HS-5 (cell line): ENCODE measurements at regions not wholly inside any gene's neighbourhood (a gene's known extent, or its start where the extent isn't known, plus 50 kb on each side); places are given as distances from the start of the nearest gene placed in this dataset.

Experiments
- DNase-seq: peaks from one replicate; pipeline ENCODE4 v3.0.0-alpha.2; 2012; ENCODE audit warnings: low read depth

DNA sequence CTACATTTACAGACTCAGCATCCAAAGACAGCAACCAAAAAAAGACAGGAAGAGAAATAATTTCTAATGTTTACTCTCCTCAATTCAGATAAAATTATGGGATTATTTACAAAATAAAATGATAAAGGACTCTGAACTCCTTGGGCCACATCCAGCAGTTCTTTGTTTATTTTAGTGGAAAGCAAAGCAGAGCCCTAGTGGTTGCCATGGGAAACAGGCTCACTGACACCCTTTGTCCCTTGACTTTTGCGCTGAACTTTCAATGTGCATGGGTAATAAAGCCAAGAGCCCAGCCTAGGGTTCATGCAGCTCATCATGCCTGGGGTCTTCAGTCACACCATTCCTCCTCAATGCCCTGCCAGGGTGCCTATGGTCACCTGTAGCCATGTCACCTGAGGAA is 442.6 kb upstream of the IGFBP3 start:
- DNase-seq: no peak

DNA sequence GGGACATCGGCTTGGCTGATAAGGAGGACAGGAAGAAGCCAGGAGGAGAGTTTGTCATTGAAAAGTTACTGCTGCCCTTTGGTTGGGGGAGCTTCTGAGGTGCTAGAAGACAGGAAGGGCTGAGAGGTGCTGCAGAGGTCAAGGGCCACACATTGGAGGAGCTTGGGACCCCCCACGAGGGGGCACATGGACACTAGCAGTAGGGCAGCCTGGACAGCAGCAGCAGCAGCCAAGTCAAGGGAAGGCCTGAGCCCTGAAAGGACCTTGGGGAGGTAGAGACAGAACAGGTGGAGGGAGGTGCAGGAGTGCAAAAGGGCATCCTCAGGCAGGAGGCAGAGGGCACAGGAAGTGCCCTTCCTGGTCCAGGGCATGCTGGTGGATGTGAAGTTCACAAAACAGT is 439.7 kb upstream of the IGFBP3 start:
- no peak for DNase-seq

DNA sequence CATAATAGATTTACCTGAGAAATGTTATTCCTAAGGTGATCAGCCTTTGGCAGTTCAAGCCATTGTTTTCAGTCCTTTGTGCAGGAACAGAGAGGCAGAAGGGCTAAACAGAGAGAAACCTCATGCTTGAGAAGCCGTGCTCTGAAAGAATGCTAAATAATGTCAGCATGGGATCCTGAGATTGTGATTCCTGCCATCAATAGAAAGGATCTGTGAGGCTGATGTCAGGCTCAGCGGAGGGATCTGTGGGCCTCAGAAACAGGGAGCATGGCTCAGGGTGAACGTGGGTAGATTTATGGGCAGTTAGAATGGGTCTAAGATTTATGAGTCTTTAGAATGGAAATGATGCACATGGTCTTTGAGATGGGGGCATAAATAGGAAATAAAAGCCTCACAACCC is 439.2 kb upstream of the IGFBP3 start:
- no peak for DNase-seq

DNA sequence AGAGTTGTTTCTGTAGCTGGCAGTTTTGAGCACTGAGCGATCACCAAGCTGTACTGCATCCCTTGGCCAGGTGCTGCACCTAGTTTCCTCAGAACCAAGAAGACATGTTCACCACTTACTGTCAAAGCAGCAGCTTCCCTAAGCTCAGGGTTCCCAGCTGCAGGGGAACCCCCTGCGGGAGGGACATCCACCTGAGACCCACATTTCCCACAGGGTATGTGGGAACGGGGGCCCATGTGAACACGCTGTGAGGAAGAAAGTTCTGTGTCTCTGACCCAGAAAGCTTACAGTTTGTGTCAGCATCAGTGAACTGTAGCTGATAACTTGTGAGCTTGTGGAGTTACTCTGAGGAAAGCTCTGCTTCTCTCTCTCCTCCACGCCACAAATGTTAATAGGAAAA is 436.8 kb upstream of the IGFBP3 start:
- no peak for DNase-seq

DNA sequence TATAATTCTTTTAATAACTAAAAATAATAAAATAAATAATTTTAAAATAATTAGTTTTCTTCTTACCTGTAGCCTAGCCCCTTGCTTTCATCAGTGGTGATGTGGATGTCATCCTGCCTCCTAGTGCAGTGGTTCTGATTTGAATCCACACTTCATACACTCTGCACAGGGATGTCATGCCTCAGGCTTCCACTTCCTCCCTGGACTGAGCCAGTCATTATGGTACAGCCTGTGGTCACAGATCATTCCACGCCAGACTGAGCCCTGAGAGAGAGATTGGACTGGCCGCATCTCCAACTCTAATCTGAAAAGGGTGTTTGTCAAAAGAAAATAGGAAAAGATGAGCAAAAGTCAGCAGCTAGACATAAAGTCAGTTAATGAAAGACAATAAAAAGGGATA is 436.2 kb upstream of the IGFBP3 start:
- no peak for DNase-seq

DNA sequence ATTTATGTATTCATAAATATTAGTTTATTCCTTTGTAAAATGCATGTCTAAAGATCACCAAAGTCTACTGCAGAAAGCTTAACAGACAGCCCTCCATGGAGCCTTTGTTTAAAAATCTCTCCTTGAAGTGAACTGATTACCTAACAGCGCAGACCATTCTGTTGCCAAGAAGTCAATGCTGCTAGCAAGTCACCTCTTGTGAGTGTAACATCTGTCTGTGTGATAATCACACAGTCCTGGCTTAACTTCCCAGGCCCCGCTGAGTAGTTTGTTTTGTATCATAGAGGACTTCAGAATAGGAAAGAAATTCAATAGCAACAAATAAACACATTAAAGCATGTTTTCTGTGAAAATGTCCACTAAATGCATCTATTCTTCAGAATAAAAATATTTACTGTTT is 435.3 kb upstream of the IGFBP3 start:
- DNase-seq: no peak

DNA sequence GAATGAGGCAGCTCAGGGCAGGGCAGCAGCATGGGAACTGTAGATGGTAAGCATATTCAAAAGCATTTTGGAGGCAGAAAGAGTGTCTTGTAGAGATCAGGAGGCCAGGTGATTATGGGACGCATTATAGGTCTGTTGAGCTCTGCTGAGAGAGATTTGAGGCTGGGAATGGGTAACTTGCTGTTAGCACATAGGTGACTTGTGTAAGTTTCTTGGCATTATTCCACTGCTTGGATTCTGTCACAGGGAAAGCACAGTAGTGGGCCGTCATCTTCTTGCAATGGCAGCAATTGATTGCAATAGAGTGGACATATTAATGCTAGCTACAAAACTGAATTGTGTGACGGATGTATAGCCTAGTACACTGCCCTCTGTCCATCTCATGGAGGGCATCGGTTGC is 434.3 kb upstream of the IGFBP3 start:
- DNase-seq: no peak

DNA sequence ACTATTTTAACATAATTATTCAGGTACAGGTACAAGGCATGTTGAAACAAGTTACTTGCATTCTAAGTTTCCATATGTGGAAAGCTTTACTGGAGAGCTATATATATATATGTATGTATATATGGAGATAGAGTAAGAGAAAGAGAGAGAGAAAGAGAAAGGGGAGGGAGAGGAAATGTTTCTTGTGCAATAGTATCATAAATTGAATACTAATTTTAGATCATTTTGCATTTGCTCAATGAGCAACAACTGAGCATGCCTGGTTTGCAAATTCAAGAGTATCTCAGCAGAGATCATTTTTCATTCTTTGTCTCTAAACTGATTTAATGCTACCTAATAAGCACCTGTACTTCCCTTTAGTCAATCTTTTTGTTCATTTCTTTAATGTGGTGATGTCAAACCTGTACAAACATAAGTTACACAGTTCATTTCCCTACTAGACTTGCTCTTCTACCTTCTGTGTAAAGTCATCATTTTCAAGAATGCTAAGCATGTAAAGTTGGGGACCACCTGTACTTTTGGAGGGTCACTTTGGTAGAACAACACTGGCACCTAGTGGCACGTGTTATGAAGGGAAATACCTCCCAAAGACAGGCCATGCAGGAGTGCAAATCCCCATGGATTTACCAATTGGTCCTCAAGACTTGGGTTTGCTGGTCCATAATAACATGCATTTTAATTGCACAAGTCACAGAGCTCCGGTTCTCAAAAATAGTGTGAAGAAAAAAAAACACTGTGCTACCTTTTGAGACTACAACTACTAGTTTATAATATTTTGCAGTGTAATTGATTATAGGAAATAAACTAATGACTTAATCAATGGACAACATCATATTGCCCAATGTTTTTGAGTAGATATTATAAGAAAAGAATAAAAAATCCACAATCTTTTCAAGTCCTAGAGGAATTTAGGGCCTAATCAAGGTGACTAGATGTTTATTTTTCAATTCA is 431.2 kb upstream of the IGFBP3 start:
- DNase-seq: peak; percentile 56

DNA sequence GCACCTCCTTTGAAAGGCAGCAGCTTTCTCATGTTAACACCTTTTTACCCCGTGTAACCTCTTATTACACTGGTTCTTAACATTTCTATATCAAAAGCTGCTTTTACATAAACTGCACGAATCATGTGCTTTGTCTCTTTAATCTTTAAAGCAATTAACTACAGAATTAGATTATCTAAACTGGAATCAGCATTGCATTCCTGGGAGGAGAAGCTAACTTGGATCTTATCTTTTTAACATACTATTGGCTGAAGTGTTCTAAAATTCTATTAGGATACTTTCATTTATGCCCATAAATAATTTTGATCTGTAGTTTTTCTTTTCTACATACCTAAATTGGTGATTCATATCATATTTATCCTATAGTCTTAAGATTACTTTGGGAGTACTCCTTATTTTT is 428.4 kb upstream of the IGFBP3 start:
- DNase-seq: no peak

DNA sequence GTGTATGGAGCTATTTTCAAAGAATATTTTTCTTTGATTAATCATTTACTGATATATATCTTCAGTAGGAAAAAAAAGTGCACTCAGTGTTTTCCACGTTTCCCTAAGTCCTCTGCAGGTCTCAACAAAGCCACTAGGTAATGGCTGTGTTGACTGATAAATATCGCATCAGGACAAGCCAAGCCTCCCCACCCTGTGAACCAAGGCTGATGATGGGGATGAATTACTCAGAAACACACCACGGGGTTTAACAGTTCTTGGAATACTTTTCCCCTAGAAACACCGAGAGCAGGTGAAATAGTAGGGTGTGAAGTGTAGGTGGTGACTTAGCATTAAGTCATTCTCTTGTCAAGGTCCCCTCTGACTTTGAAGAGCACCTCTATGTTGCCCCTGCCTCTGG is 423.5 kb upstream of the IGFBP3 start:
- DNase-seq: no peak

DNA sequence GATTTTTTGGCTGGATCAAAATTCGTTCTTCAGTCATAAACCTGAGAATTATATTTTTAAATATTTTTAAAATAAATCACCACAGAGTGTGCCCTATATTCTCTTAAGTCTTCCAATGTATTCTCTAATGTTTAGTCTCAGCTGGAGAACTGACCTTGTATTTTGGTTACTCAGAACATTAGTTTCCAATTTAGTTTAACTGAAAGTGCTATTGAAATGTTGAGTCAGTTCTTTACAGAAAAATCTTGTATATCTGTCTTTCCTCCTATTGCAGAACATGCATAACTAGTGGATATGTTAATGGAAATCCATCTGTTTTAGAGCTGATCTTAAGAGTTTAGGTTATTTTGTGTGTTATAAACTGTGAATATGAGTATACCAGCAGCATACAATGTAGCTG is 422.7 kb upstream of the IGFBP3 start:
- DNase-seq: no peak

DNA sequence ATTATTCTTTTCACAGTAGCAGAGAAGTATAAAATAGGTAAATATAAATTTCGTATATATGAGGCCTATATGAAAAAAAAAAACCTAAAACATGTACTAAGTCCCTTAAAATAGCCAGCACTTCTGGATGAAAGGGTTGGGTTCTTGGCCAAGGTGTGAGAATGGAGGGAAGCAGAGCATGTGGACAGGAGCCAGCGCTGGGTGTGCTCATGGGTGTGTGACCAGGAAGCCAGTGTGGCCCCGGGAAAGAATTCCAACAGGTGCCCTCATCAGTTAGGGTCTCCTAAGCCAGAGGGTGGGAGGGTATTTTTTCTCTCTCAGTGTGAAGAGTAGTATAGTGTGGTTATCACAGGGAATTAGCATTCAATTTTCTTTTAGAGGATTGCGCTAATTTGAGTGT is 401.9 kb upstream of the IGFBP3 start:
- no peak for DNase-seq

DNA sequence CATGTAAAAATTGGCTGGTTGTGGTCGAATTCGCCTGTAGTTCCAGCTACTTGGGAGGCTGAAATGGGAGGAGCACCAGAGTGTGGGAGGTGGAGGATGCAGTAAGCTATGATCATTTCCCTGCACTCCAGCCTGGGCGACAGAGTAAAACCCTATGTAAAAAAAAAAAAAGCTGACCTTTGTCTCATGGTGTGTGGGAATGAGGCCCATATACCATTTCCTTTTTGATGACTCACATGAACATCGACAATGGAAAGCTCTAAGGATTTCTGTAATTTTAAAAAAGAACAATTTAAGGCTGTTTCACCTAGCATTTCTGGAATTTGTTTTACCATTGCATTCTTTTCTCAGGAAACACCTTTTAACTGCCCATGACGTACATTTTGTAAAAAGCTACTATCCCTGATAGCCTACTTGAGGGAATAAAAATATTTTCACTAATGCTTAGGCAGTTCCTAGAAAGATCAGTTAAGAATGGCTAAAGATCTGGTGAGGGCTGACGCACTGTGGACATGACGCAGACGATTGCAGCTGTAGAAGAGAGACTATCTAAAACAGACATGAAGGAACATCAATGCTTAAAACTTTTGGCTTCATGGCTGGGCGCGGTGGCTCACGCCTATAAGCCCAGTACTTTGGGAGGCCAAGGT is 400.6 kb upstream of the IGFBP3 start:
- DNase-seq: peak; percentile 56

DNA sequence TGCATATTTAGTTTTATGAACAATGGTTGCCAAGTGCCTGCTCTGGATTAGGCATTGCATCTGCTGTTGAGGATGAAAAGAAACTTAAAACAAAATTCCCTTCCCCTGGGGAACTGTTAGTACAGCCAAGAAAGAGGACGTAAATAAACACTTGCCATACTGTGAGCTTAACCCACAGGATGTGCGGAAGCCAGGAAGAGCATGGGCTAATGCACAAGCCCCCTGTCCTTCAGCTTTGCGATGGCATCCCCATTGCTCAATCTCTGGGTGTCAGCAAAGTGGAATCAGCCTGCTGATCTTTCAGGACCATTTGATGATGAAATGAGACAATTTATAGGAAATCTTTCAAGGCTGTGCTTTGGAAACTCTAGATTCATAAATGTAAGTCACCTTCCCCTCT is 399.9 kb upstream of the IGFBP3 start:
- no peak for DNase-seq

DNA sequence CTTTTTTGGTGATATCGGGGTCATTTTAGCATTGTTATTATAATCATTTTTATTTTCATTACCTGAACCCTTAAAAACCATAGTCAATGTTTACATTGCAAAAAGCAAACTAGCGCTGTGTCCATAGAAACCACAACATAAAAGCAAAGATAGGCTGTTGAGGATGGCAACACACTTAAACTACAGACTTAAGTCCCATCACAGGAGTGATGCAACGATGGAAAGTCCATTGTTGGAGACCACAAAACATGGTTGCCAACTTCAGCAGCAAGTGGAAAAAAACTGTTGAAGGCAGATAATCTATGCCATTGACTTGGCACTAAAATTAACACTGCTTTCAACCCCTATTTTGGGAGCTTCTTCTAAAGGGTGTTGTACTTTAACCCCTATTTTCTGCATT is 398.8 kb upstream of the IGFBP3 start:
- no peak for DNase-seq

DNA sequence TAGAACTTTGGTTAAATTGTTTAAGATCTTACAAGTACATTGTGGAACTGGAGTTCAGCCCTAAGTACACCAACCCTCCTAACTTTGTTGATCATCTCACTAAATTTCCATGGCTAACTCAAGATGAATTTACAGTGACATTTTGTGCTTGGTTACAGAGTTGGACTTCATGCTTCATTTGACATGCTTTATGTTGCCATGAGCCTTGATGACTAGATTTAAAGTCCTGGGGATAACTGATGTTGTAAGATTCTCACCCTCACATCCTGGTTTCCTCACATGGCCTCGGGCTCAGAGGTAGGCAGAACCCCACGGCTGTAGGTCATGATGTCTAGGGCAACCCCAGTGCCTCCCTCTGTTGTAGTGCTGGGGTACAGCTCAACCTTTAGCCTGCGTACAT is 397.2 kb upstream of the IGFBP3 start:
- no peak for DNase-seq

DNA sequence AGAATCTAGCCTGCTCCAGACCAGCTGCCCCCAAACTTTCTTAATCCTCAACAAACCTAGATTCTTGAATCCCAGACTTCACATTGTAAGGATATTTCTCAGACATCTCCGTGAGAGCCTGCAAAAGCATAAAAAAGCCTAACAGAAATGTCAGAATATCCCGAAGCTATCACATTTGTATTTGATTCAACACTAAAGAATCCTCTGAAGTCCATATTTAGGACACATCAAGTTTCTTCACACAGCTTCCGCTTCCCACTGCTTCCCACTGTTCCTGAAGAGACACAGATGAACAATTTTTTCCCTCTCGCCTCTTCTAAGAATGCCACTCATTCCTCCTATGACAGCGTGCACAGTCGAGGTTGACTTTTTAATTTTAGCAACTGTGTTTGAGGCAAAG is 396.2 kb upstream of the IGFBP3 start:
- no peak for DNase-seq

DNA sequence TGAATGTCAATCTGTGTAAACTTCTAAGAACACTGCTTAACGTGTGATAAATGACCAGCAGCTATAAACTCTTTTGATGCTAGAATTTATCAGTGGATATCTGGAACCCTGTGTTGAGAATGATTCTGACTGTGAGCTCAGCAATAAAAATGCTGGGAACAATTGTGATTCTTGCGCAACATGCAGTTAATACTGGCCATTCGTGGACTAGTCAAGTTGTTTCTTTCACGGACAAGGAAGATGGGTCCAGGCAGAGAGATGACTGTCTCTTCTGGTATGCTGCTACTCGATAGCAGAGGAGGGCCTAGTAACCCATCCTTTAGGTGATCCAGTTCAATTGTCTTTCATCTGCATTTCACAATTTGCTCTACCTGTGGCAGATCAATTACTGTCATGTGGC is 394.8 kb upstream of the IGFBP3 start:
- no peak for DNase-seq

DNA sequence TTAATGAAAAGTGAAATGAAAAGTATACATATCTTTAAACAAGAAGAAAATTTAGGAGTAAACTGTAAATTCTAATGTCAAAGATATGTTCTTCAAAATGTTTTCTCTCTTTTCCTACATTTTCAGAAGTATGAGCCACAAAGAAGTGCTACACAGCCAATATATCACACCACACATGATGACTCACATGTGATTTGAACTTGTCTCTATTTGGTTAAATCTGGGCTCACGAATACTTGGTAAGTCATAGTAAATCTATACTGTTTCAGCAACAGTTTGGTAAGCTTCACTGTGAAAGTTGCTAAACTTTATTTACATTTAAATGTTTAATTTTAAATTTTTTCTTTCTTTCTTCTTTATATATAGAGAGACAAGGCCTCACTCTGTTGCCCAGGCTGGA is 380.6 kb upstream of the IGFBP3 start:
- no peak for DNase-seq

DNA sequence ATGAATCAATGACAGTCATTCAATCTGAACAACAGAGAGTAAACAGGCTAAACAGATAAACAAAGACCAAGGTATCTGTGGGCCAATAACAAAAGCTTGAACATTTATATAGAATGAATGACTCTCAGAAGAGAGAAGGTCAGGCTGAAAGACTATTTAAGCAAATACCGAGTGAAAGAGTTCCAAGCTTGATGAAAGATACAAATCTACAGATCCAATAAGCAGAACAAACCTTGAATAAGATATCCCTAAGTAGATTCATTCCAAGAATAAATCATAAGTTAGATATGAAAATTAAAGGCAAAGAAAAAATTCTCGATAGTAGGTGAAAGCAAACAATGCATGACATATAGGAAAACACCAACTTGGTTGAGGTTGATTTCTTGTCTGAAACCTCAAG is 376.4 kb upstream of the IGFBP3 start:
- no peak for DNase-seq

DNA sequence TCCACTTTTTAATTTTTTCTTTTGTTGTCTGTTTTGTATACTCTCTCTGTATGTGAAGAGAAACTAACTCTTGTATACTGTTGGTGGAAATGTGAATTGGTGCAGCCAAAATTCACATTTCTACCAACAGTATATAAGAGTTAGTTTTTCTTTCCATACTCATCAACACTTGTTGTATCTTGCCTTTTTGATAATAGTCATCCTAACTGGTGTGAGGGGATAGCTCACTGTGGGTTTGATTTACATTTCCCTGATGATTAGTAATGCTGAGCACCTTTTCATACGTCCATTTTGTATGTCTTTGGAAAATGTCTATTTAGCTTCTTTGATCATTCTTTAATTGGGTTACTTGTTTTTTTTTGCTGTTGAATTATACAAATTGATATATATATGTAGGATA is 375.5 kb upstream of the IGFBP3 start:
- DNase-seq: no peak

DNA sequence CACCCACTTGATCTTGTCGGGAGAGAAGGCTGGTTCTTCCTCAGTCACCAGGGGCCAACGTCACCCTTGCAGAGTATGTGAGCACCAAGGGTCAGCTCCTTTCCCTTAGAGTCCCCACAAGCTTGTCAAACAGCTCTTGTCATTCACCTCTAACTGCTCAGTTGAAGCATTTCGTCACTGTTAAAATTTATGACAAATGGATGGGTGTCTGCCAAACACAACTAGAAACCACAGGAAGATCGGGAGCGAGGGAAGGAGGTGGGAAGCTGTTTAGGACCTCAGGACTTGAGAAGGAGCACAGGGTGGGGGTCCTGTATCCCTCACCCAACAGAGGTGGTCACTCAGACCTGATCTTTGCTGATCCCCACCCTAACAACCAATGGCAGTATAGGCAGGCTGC is 373.3 kb upstream of the IGFBP3 start:
- DNase-seq: no peak

DNA sequence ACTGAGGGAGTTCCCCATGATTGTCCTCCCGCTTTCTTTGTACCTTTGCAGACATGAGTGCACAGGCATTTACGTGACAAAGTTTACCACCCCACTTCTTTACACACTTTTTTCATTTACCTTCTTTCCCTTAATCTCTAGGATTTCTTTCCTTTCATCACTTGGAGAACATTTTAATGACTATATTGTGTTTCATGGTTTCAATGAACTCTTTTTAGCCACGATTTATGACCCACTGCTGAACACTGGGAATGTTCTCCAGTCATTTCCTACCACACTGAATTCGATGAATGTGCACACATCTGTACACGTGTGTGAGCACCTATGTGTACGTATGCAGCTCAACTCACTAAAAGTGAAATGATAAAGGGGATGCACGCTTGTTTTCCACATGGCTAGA is 371.7 kb upstream of the IGFBP3 start:
- DNase-seq: no peak
